Hypothalamus (tissue), 51 donors: ENCODE measurements at regions not wholly inside any gene's neighbourhood (a gene's known extent, or its start where the extent isn't known, plus 50 kb on each side); places are given as distances from the start of the nearest gene placed in this dataset.

Source experiments
- DNase-seq, 51 donors: peaks; one replicate each; lab custom pipeline; 2025; lab: John Stamatoyannopoulos, UW

DNA sequence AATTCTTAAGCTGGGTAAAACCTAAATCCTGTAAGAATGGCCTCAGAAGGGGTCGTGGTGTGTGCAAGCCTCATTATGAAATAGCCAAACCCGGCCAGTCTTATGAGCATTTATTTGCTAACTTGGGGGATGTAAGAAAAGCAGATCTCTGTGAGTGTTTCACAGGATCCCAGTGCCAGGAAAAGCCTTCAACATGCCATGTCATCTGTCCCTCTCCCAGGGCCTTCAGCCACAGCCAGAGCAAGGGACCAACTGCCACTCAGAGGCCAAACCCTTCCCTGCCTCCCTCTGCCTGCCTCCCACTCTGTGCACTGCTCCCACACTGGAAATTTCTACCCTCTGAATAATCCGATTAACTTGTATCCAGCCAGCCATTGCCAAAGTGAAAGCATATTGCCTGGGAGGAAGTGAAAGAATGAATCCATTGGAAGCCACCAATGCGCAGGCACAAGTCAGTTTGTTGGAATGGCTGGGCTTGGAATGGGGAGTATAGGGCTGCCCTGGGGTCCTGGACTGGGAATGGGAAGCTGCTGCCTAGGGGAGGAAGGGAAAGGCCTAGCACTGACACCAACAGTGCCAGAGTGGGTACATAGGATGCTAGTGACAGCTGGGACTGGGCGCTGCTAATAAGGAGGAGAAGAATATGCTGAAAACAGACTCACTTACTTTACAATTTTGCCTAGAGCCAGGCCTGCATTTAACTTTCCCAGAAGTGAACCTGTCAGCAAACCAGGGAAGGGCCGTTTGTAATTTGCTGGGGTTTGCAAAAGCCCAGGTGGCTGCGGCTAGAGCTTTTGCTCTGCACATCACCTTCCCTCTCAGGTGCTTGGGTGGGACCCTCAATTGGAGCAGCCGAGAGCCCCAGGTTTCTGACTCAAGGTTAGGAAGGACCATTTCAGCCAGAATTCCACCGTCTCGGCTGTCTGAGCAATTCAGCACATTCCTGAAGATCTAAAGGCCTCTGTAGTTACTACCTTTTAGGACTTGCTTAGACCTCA lies 146.6 kb upstream of the NCK2 start:
- no peak for DNase-seq

GRCh38 chr2:105597011-105597805 lies 147.5 kb upstream of the NCK2 start:
- no peak for DNase-seq

DNA sequence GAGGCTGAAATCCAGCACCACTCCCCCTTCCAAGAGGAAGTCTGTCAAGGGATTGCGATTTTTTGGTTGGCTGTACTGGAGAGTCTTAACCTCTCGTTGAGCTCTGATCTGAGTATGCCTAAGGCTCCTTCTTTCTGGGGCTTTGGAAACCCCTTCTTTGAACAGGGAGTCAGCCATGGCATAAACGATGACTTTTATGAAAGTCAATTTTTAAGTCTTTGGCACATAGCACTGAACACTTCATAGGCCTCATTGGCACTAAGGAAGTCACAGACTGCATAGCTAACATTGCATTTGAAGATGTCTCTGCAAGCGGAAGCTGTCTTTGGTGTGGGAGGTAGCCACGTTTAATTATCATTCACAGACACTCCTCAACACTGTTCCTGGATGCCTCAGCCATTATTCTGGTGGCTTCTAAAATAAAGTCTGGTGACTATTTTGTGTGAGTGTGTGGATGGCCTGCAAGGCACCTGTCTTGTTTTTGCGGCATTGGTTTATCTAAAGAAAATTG lies 148.2 kb upstream of the NCK2 start:
- DNase-seq, result no peak

GRCh38 chr2:105595536-105595935 lies 149.2 kb upstream of the NCK2 start:
- DNase-seq, result no peak

DNA sequence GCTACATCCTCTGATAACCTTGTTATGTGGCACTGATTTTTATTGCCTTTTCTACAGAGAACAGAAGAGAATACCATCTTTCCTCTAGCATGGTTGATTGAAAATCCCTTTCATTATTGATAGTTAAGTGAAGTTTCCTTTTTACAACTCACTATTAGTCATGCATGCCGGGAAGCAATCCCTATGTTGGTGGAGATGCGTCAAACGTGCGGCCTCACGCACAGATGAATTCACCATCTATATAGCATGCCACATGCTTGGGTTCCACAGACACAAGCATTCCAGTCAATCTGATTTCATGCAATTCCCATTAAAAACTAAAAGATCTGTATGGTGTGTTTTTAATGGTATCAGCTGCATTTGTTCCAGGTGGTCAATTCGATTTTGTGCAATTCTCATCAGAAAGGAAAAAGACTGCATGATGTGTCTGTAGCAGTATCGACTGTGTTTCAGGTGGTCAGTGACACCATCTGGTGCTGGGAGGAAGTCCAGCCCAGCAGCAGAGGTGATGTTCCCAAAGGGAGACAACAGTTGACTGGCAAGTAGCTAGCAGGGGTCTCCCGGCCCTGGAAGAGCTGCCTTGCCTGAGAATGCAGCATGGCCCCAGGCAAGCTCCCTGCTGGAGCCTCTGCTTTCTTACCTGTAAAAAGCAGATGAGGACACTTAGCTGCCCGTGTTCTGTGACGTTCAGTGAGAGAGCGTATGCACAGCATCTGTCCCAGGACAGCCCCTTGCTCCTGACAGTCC lies 151.3 kb upstream of the NCK2 start:
- DNase-seq, result no peak

DNA sequence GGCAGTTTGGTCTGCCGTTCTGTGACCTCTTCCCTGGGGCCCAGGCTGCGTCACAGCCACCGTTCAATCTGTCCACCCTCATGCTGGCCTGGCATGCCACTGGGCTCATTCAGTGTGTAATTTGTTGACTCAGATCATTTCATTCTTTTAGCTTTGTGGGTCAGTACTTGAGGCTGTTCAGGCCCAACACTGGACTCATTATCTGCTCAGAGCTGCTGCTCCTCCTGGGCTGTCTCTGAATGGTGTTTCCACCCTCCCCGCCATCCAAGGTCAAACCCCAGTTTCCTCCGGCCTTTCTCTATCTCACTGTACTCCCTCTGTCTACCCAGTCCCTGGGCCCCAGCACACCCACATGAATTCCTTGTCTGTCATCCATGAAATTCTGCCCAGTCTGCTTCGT lies 152.4 kb upstream of the NCK2 start:
- DNase-seq, result peak in 24 of 51 donors; percentile 5 to 66 (median 26)

- DNase-seq, result no peak
These were observed 153.7 kb upstream of the NCK2 start for GRCh38 chr2:105590780-105591660.

DNA sequence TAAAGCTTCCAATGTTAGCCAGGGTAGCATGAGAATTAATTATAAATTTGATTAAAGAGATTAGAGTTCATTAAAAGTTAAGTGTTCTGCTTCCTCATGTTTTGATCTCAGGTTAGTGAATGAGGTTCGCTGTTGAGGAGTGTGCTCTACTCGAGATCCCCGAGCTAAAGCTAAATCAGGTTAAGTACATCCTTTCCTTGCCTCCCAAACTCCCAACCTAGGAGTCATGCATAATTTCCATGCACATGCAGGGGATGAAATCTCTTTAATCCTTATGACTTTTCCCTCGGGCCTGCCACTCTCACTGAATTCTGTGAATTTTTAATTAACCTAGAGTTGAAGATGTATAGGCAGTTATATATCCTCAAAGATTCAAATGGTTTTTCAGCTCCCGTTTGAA lies 156.1 kb upstream of the NCK2 start:
- DNase-seq, result no peak

DNA sequence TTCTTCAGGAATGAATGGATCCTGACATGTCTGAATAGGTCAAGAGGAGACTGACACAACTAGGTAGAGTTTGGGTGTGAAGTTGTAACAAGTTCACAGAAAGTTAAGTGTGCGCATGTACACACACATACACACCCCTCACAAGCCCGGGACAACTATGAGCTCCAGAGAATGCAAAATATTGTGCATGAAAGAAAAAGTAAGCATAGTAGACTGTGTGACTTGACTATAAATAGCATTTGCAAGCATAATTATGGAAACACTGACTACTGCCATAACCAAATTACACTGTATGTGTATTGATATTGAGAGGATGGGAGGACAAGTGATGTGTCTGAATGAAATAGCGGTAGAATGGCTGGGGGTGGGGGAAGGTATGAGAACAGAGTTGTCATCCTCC lies 157.1 kb upstream of the NCK2 start:
- no peak for DNase-seq

GRCh38 chr2:105584435-105585010 lies 160.2 kb upstream of the NCK2 start:
- DNase-seq, result no peak

- DNase-seq, result no peak
These were observed 161.6 kb upstream of the NCK2 start for GRCh38 chr2:105582952-105583660.

DNA sequence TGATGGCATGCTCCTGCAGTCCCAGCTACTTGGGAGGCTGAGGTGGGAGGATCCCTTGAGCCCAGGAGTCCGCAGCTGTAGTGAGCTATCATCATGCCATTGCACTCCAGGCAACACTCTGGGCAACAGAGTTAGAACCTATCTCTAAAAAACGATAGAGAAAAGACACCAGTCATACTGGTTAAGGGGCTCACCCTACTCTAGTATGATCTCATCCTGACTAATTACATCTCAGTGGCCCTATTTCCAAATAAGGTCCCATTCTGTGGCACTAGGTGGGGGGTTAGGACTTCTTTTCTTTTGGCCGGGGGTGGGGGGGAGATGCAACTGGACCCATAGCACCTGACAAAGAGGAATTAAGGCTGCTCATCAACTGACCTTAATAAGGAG lies 163.2 kb upstream of the NCK2 start:
- DNase-seq, result no peak

- DNase-seq, result no peak
These were observed 163.7 kb upstream of the NCK2 start for GRCh38 chr2:105580870-105581554.

DNA sequence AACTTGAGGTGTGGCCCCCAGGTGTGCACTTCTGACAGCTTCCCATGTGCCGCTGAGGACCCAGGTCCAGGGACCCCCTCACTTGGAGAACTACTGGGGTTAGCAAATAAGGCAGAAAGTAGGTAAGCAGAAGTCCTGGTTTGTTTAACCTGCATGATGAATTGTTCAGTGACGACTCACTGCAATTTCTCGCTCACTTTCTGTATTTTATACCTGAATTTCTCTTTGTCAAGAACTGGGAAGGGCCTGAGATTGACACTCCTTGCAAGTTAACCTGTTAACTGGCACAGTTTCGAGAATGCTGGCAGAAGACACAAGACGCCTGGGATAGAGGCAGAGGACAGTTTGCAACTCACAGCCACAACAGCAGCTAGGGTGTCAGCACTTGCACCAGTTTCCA lies 164.5 kb upstream of the NCK2 start:
- DNase-seq, result no peak

DNA sequence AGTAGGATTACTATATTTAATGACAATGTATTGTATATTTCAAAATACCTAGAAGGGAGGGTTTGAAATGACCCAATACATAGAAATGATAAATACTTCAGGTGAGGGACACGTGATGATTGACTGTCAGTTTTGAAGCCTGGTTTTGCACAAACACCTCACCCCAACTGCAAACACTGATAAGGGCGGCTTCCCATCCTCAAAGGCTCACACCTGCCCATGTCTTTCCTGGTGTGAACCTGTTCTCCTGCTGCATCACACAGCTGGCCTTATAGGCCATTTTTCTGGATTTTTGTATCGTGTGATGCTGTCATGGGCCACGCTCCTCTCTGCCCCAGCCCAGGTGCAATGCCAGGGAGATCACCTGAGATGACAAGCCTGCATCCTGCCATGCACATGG lies 166.5 kb upstream of the NCK2 start:
- DNase-seq, result no peak

GRCh38 chr2:105577762-105578161 lies 166.9 kb upstream of the NCK2 start:
- DNase-seq, result no peak

GRCh38 chr2:105576440-105577241 lies 168.1 kb upstream of the NCK2 start:
- DNase-seq, result peak in 2 of 51 donors; percentile 16 to 36
